OCI-LY1 (cell line): ENCODE measurements at regions not wholly inside any gene's neighbourhood (a gene's known extent, or its start where the extent isn't known, plus 50 kb on each side); places are given as distances from the start of the nearest gene placed in this dataset.

Experiments used
- EZH2 ChIP-seq: fragments of 200-600 bp; sonication (generic), shearing (Covaris generic); IDR thresholded peaks from 2 replicates; pipeline ENCODE4 v1.8.0; 2017; ENCODE audit warnings: borderline replicate concordance, mixed run types, mild to moderate bottlenecking, antibody characterized with exemption, low read length, moderate library complexity, mixed read lengths
- TF ChIP-seq, protein P1 (sequence below): fragments of 200-600 bp; sonication (generic), shearing (Covaris generic); IDR thresholded peaks from 2 replicates; pipeline ENCODE4 v1.5.1; 2017; ENCODE audit warnings: mild to moderate bottlenecking, antibody characterized with exemption, low read length, moderate library complexity, mixed read lengths

DNA sequence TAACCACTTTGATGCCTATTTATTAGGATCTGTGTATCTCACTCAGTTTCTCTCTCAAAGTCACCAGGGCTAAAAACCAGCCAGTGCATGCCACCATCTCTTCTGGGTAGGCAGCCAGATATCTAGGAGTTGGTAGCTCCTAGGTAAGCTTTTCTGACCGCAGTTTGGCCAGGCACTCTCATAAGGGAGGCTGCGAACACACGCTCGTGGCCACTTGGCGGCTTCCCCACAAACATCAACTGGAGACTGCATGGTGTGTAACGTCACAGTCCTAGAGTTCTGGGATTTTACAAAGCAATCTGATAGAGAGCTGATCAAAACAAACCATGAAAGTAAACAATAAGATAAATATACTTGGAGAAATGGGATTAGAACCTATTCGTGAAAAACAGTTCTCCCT is 424.3 kb upstream of the ACVR2A start:
- TF ChIP-seq, protein P1, sequence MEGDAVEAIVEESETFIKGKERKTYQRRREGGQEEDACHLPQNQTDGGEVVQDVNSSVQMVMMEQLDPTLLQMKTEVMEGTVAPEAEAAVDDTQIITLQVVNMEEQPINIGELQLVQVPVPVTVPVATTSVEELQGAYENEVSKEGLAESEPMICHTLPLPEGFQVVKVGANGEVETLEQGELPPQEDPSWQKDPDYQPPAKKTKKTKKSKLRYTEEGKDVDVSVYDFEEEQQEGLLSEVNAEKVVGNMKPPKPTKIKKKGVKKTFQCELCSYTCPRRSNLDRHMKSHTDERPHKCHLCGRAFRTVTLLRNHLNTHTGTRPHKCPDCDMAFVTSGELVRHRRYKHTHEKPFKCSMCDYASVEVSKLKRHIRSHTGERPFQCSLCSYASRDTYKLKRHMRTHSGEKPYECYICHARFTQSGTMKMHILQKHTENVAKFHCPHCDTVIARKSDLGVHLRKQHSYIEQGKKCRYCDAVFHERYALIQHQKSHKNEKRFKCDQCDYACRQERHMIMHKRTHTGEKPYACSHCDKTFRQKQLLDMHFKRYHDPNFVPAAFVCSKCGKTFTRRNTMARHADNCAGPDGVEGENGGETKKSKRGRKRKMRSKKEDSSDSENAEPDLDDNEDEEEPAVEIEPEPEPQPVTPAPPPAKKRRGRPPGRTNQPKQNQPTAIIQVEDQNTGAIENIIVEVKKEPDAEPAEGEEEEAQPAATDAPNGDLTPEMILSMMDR: no peak
- no peak for TF ChIP-seq EZH2
